Liver (tissue), 3 donors: ENCODE measurements at regions not wholly inside any gene's neighbourhood (a gene's known extent, or its start where the extent isn't known, plus 50 kb on each side); places are given as distances from the start of the nearest gene placed in this dataset.

Experiments used
- ATF3 ChIP-seq: IDR thresholded peaks from 2 replicates; pipeline ENCODE4 v1.6.1; 2016; ENCODE audit warnings: antibody characterized with exemption
- CTCF ChIP-seq: fragments of 150-350 bp; IDR thresholded peaks from 2 replicates; pipeline ENCODE4 v1.5.1; 2017; ENCODE audit warnings: improper control_type of control experiment, low read depth, low read length; ENCODE audit not compliant: missing input control
- EGR1 ChIP-seq, 2 donors: IDR thresholded peaks; 2 replicates each; pipeline ENCODE4 v1.6.1; 2016 to 2018; ENCODE audit warnings: antibody characterized with exemption in 2 of 2, low read depth in 2 of 2
- GABPA ChIP-seq, 2 donors: IDR thresholded peaks in 1 of 2; conservative IDR thresholded peaks in 1 of 2; 2 replicates each; pipeline ENCODE4 v1.6.1; 2016; ENCODE audit warnings: antibody characterized with exemption in 2 of 2, mild to moderate bottlenecking in 1 of 2, moderate library complexity in 1 of 2
- HNF4A ChIP-seq, 2 donors: conservative IDR thresholded peaks; 2 replicates each; pipeline ENCODE4 v1.6.1; 2016; ENCODE audit warnings: antibody characterized with exemption in 2 of 2, mild to moderate bottlenecking in 2 of 2
- MAX ChIP-seq: IDR thresholded peaks from 2 replicates; pipeline ENCODE4 v1.6.1; 2016; ENCODE audit warnings: antibody characterized with exemption
- RAD21 ChIP-seq, 2 donors: IDR thresholded peaks; 2 replicates each; pipeline ENCODE4 v1.6.1; 2016; ENCODE audit warnings: antibody characterized with exemption in 2 of 2, mild to moderate bottlenecking in 2 of 2
- REST ChIP-seq: IDR thresholded peaks from 2 replicates; pipeline ENCODE4 v1.6.1; 2016; ENCODE audit warnings: antibody characterized with exemption, mild to moderate bottlenecking
- RXRA ChIP-seq, 2 donors: IDR thresholded peaks; 2 replicates each; pipeline ENCODE4 v1.6.1; 2017 to 2018; ENCODE audit warnings: antibody characterized with exemption in 2 of 2, mild to moderate bottlenecking in 1 of 2
- SP1 ChIP-seq: IDR thresholded peaks from 2 replicates; pipeline ENCODE4 v1.6.1; 2018; ENCODE audit warnings: antibody characterized with exemption, mild to moderate bottlenecking
- YY1 ChIP-seq: IDR thresholded peaks from 2 replicates; pipeline ENCODE4 v1.6.1; 2016; ENCODE audit warnings: antibody characterized with exemption, mild to moderate bottlenecking
- ZBTB33 ChIP-seq: IDR thresholded peaks from 2 replicates; pipeline ENCODE4 v1.6.1; 2016; ENCODE audit warnings: antibody characterized with exemption
- donor health status: healthy.
- donor health status: healthy.

GRCh38 chr5:30890377-30890776 is 303.1 kb upstream of the CDH6 start:
- TF ChIP-seq YY1 (no peak), MAX (no peak), SP1 (no peak), RXRA (IDR thresholded peaks at IDR 0.05) (no peak), CTCF (no peak), ZBTB33 (no peak), RAD21 (IDR thresholded peaks at IDR 0.05) (no peak), GABPA (IDR thresholded peaks at IDR 0.05 in 1 of 2, conservative IDR thresholded peaks at IDR 0.05 in 1 of 2) (no peak), EGR1 (IDR thresholded peaks at IDR 0.05; ENCODE audit: low read depth in 2 of 2) (no peak), REST (no peak), ATF3 (no peak), HNF4A (conservative IDR thresholded peaks at IDR 0.05) (no peak)
